DMS153 treated with DMSO at 0.1 percent for 48 hours (cell line): ENCODE measurements at regions not wholly inside any gene's neighbourhood (a gene's known extent, or its start where the extent isn't known, plus 50 kb on each side); places are given as distances from the start of the nearest gene placed in this dataset.

Experiments used
- DNase-seq: peaks from one replicate; lab custom pipeline; 2025; ENCODE audit not compliant: unreplicated experiment; lab: John Stamatoyannopoulos, UW

GRCh38 chr10:31586723-31587638 lies 268.0 kb downstream of the ZEB1 start:
- DNase-seq, result no peak

- DNase-seq, result no peak
These were observed 265.9 kb downstream of the ZEB1 start for GRCh38 chr10:31584876-31585275.

GRCh38 chr10:31584098-31584631 lies 265.1 kb downstream of the ZEB1 start:
- no peak for DNase-seq

GRCh38 chr10:31583293-31583692 lies 264.3 kb downstream of the ZEB1 start:
- DNase-seq, result no peak

GRCh38 chr10:31582365-31583052 lies 263.5 kb downstream of the ZEB1 start:
- DNase-seq, result no peak

GRCh38 chr10:31581741-31582323 lies 262.8 kb downstream of the ZEB1 start:
- DNase-seq, result no peak

- no peak for DNase-seq
These were observed 261.6 kb downstream of the ZEB1 start for GRCh38 chr10:31580646-31581045.
